HFF-Myc (cell line): ENCODE measurements at regions not wholly inside any gene's neighbourhood (a gene's known extent, or its start where the extent isn't known, plus 50 kb on each side); places are given as distances from the start of the nearest gene placed in this dataset.

Experiments
- DNase-seq: peaks from one replicate; pipeline ENCODE4 v3.0.0-alpha.2; 2011; ENCODE audit warnings: low read depth; ENCODE audit errors: extremely low read depth
- H3K4me3 ChIP-seq: replicated peaks from 2 replicates; pipeline ENCODE4 v1.5.1; 2011; ENCODE audit warnings: low read depth, mild to moderate bottlenecking, control low read depth, low read length
- CTCF ChIP-seq: IDR thresholded peaks from 2 replicates; pipeline ENCODE4 v1.5.1; 2012; ENCODE audit warnings: mild to moderate bottlenecking, low read depth, low read length, control low read depth; ENCODE audit errors: missing control alignments

- no peak for TF ChIP-seq CTCF
- no peak overlapping the region for H3K4me3 ChIP-seq
Observed at GRCh38 chr3:34239287-34239686, 440.9 kb downstream of the PDCD6IP start.

GRCh38 chr3:34239875-34240274 is 441.4 kb downstream of the PDCD6IP start:
- TF ChIP-seq CTCF, result no peak
- no peak for DNase-seq
- H3K4me3 ChIP-seq, result no peak overlapping the region

More at GRCh38 chr3:34239287-34239686, 440.9 kb downstream of the PDCD6IP start:
- no peak for DNase-seq

- H3K4me3 ChIP-seq, result no peak overlapping the region
- no peak for DNase-seq
- TF ChIP-seq CTCF, result no peak
Observed at GRCh38 chr3:34247401-34247800, 449.0 kb downstream of the PDCD6IP start.

GRCh38 chr3:34248352-34248751 is 449.9 kb downstream of the PDCD6IP start:
- TF ChIP-seq CTCF, result no peak
- DNase-seq, result no peak
- no peak overlapping the region for H3K4me3 ChIP-seq

GRCh38 chr3:34254285-34254684 is 455.9 kb downstream of the PDCD6IP start:
- TF ChIP-seq CTCF, result no peak
- DNase-seq, result no peak

GRCh38 chr3:34256021-34256420 is 457.6 kb downstream of the PDCD6IP start:
- no peak for DNase-seq
- no peak for TF ChIP-seq CTCF
- no peak overlapping the region for H3K4me3 ChIP-seq

More at GRCh38 chr3:34254285-34254684, 455.9 kb downstream of the PDCD6IP start:
- H3K4me3 ChIP-seq, result no peak overlapping the region

GRCh38 chr3:34256791-34257190 is 458.4 kb downstream of the PDCD6IP start:
- DNase-seq, result no peak
- no peak overlapping the region for H3K4me3 ChIP-seq
- no peak for TF ChIP-seq CTCF
